HCT116 (cell line): ENCODE measurements at regions not wholly inside any gene's neighbourhood (a gene's known extent, or its start where the extent isn't known, plus 50 kb on each side); places are given as distances from the start of the nearest gene placed in this dataset.

ENCODE experiments used
- ATAC-seq: fragments of 200-7000 bp; cut with Tn5 transposase; 2 replicates; pipeline ENCODE4 v1.9.1; 2020; ENCODE audit warnings: mild to moderate bottlenecking, moderate library complexity
- BruUV-seq: library from RNA; stranded (reverse); fragments of 400-500 nt; replicated peaks from 2 replicates; lab custom pipeline; 2021; lab: Mats Ljungman, UMichigan
- CTCF ChIA-PET: fragments of 300-600 bp; sonication (Branson Sonifier 250); formaldehyde crosslinking; loops from one replicate; lab custom pipeline; 2021; ENCODE audit warnings: antibody characterized with exemption; lab: Charles Lee
- POLR2A ChIA-PET: fragments of 300-600, 350-600 bp; sonication (Branson Sonifier 250); formaldehyde crosslinking; loops from one replicate; lab custom pipeline; 2021; ENCODE audit warnings: antibody characterized with exemption; lab: Charles Lee
- RAD21 ChIA-PET, 2 experiments: fragments of 300-600 bp; sonication (Branson Sonifier 250); formaldehyde crosslinking; loops; one replicate each; lab custom pipeline; 2023; ENCODE audit warnings: low total read pairs in 2 of 2; ENCODE audit not compliant: uncharacterized antibody in 2 of 2, unreplicated experiment in 2 of 2, low non-redundant PET in 1 of 2; lab: Charles Lee
- DNase-seq: peaks from one replicate; pipeline ENCODE4 v3.0.0-alpha.2; 2010; ENCODE audit warnings: low read depth, low spot score
- H2AFZ ChIP-seq: fragments of 200-600 bp; shearing (Covaris generic), sonication (generic); 2 replicates; pipeline ENCODE4 v1.6.1; 2017; ENCODE audit warnings: low read depth, mixed run types, mixed read lengths, antibody characterized with exemption, low read length; ENCODE audit not compliant: poor library complexity, severe bottlenecking
- H3K27ac ChIP-seq: 2 replicates; pipeline ENCODE4 v1.5.1; 2012; ENCODE audit warnings: low read depth, low read length
- H3K27me3 ChIP-seq: fragments of 200-600 bp; sonication (generic); 2 replicates; pipeline ENCODE4 v1.6.1; 2016; ENCODE audit warnings: mixed run types, low read length, mixed read lengths; ENCODE audit not compliant: insufficient read depth
- H3K36me3 ChIP-seq, 2 experiments: fragments of 200-500 bp in 1 of 2; fragments of 200-600 bp in 1 of 2; sonication (Bioruptor generic) in 1 of 2; sonication (generic) in 1 of 2; 2 replicates each; pipeline versions ENCODE4 v1.5.1 to v1.6.1; 2014 to 2016; ENCODE audit warnings: low read length in 2 of 2, inconsistent platforms in 1 of 2, mixed read lengths in 1 of 2, mixed run types in 1 of 2; ENCODE audit not compliant: insufficient read depth in 2 of 2, control insufficient read depth in 1 of 2
- H3K4me1 ChIP-seq, 2 experiments: fragments of 200-600 bp in 1 of 2; sonication (generic) in 1 of 2; 2 replicates each; pipeline versions ENCODE4 v1.5.1 to v1.6.1; 2012 to 2017; ENCODE audit warnings: low read length in 2 of 2, inconsistent platforms in 1 of 2, mild to moderate bottlenecking in 1 of 2, mixed read lengths in 1 of 2, mixed run types in 1 of 2, moderate library complexity in 1 of 2; ENCODE audit not compliant: insufficient read depth in 2 of 2, control insufficient read depth in 1 of 2
- H3K4me2 ChIP-seq: fragments of 200-600 bp; sonication (generic); 2 replicates; pipeline ENCODE4 v1.6.1; 2017; ENCODE audit warnings: mixed run types, low read length, mixed read lengths
- H3K4me3 ChIP-seq, 2 experiments: fragments of 200-600 bp in 1 of 2; sonication (generic) in 1 of 2; replicated peaks in 1 of 2; 2 replicates each; pipeline ENCODE4 v1.5.1; 2011 to 2016; ENCODE audit warnings: low read length in 2 of 2, control low read depth in 1 of 2, low read depth in 1 of 2, mild to moderate bottlenecking in 1 of 2, mixed read lengths in 1 of 2, mixed run types in 1 of 2
- H3K79me2 ChIP-seq: fragments of 200-600 bp; sonication (generic); 2 replicates; pipeline ENCODE4 v1.6.1; 2017; ENCODE audit warnings: mild to moderate bottlenecking, mixed run types, low read length, moderate library complexity, mixed read lengths; ENCODE audit not compliant: insufficient read depth
- H3K9ac ChIP-seq: fragments of 200-600 bp; sonication (generic); 2 replicates; pipeline ENCODE4 v1.6.1; 2016; ENCODE audit warnings: low read length, mixed read lengths
- H3K9me2 ChIP-seq: fragments of 200-600 bp; sonication (generic), shearing (Covaris generic); 2 replicates; pipeline ENCODE4 v1.6.1; 2017; ENCODE audit warnings: mixed run types, mild to moderate bottlenecking, moderate library complexity; ENCODE audit not compliant: insufficient read depth
- H3K9me3 ChIP-seq, 2 experiments: fragments of 200-500 bp in 1 of 2; fragments of 200-600 bp in 1 of 2; sonication (Bioruptor generic) in 1 of 2; sonication (generic) in 1 of 2; 2 replicates each; pipeline ENCODE4 v1.6.1; 2014 to 2017; ENCODE audit warnings: low read length in 2 of 2, mixed read lengths in 2 of 2, inconsistent platforms in 1 of 2, low read depth in 1 of 2, mild to moderate bottlenecking in 1 of 2, mixed run types in 1 of 2, moderate library complexity in 1 of 2; ENCODE audit not compliant: control insufficient read depth in 1 of 2, insufficient read depth in 1 of 2
- H4K20me1 ChIP-seq: fragments of 200-600 bp; sonication (generic), shearing (Covaris generic); 2 replicates; pipeline ENCODE4 v1.6.1; 2017; ENCODE audit warnings: mixed run types, mild to moderate bottlenecking, moderate library complexity; ENCODE audit not compliant: insufficient read depth
- CBX3 ChIP-seq: IDR thresholded peaks from 2 replicates; pipeline ENCODE4 v1.6.1; 2012; ENCODE audit warnings: low read depth
- CEBPB ChIP-seq: IDR thresholded peaks from 2 replicates; pipeline ENCODE4 v1.6.1; 2012; ENCODE audit warnings: low read depth
- EGR1 ChIP-seq: IDR thresholded peaks from 2 replicates; pipeline ENCODE4 v1.6.1; 2012; ENCODE audit warnings: low read depth
- ELF1 ChIP-seq: IDR thresholded peaks from 2 replicates; pipeline ENCODE4 v1.6.1; 2012; ENCODE audit warnings: low read depth, borderline replicate concordance
- EZH2 ChIP-seq: fragments of 200-600 bp; sonication (generic); IDR thresholded peaks from 2 replicates; pipeline ENCODE4 v1.6.1; 2017; ENCODE audit warnings: antibody characterized with exemption, mixed run types
- EZH2phosphoT487 ChIP-seq: fragments of 200-600 bp; IDR thresholded peaks from 2 replicates; pipeline ENCODE4 v1.6.1; 2018; ENCODE audit warnings: antibody characterized with exemption, borderline replicate concordance
- RAD21 ChIP-seq: IDR thresholded peaks from 2 replicates; pipeline ENCODE4 v1.6.1; 2012; ENCODE audit warnings: low read depth, mild to moderate bottlenecking
- SIN3A ChIP-seq: IDR thresholded peaks from 2 replicates; pipeline ENCODE4 v1.6.1; 2012; ENCODE audit warnings: low read depth
- SP1 ChIP-seq: IDR thresholded peaks from 2 replicates; pipeline ENCODE4 v1.6.1; 2012; ENCODE audit warnings: low read depth
- YY1 ChIP-seq: IDR thresholded peaks from 2 replicates; pipeline ENCODE4 v1.6.1; 2011; ENCODE audit warnings: low read length, low read depth, moderate library complexity, mild to moderate bottlenecking; ENCODE audit not compliant: insufficient replicate concordance; ENCODE audit errors: extremely low read depth
- ZFX ChIP-seq: fragments of 450-650 bp; IDR thresholded peaks from 2 replicates; pipeline ENCODE4 v1.6.1; 2017
- intact Hi-C: fragments of 100-400 bp; cut with micrococcal nuclease; formaldehyde crosslinking; loops from 2 replicates; pipeline ENCODE4 v1.10.0; 2022
- TF ChIP-seq, protein P1 (sequence below), 3 experiments: fragments of 200-600 bp in 1 of 3; sonication (generic) in 1 of 3; IDR thresholded peaks in 2 of 3; conservative IDR thresholded peaks in 1 of 3; 2 replicates each; pipeline ENCODE4 v1.5.1; 2012 to 2017; ENCODE audit warnings: low read depth in 2 of 3, low read length in 2 of 3, antibody characterized with exemption in 1 of 3, borderline replicate concordance in 1 of 3, control low read depth in 1 of 3, mild to moderate bottlenecking in 1 of 3, mixed read lengths in 1 of 3, mixed run types in 1 of 3, moderate library complexity in 1 of 3; ENCODE audit not compliant: insufficient read depth in 1 of 3
- TF ChIP-seq, protein P2 (sequence below): IDR thresholded peaks from 2 replicates; pipeline ENCODE4 v1.6.1; 2012; ENCODE audit warnings: low read depth
- TF ChIP-seq, protein P3 (sequence below): IDR thresholded peaks from 2 replicates; pipeline ENCODE4 v1.6.1; 2011; ENCODE audit warnings: mild to moderate bottlenecking, low read length, moderate library complexity; ENCODE audit not compliant: insufficient replicate concordance; ENCODE audit errors: extremely low read depth

DNA sequence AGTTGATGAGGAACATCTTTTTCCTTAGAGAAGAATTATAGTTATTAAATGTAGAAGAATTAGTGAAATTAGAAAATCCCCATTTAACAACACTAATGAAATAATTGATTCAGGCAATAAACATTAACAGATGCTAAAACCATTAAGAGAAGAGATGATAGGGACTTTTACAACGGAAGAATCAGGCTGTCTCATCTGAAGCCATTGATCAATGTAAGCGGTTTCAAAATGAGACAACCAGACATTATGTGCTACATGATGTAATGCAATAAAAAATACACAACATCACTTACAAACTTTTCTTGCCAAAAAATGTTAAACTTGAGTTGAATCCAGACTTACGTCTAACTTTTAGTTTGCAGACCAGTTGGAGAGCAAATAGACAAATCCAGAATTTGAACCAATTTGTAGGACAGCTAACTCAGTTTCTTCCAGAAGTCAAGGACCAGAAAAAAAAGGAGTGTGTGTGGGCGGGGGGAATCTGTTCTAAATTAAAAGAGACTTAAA, 165.4 kb upstream of the DPT start:
- intact Hi-C loops = no loop called here
- H3K9me3 ChIP-seq = no peaks in the 10 kb centered on the region
- no TSS peak for BruUV-seq
- TF ChIP-seq YY1 (no peak), EZH2 (no peak), CEBPB (no peak), EZH2phosphoT487 (no peak), RAD21 (no peak), ELF1 (no peak), EGR1 (no peak), SIN3A (no peak), CBX3 (no peak), ZFX (no peak), SP1 (no peak)
- TF ChIP-seq, protein P1, sequence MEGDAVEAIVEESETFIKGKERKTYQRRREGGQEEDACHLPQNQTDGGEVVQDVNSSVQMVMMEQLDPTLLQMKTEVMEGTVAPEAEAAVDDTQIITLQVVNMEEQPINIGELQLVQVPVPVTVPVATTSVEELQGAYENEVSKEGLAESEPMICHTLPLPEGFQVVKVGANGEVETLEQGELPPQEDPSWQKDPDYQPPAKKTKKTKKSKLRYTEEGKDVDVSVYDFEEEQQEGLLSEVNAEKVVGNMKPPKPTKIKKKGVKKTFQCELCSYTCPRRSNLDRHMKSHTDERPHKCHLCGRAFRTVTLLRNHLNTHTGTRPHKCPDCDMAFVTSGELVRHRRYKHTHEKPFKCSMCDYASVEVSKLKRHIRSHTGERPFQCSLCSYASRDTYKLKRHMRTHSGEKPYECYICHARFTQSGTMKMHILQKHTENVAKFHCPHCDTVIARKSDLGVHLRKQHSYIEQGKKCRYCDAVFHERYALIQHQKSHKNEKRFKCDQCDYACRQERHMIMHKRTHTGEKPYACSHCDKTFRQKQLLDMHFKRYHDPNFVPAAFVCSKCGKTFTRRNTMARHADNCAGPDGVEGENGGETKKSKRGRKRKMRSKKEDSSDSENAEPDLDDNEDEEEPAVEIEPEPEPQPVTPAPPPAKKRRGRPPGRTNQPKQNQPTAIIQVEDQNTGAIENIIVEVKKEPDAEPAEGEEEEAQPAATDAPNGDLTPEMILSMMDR (IDR thresholded peaks at IDR 0.05 in 2 of 3, conservative IDR thresholded peaks at IDR 0.05 in 1 of 3; ENCODE audit: borderline replicate concordance in 1 of 3, insufficient read depth in 1 of 3, low read depth in 2 of 3, low read length in 2 of 3) = no peak
- TF ChIP-seq, protein P2, sequence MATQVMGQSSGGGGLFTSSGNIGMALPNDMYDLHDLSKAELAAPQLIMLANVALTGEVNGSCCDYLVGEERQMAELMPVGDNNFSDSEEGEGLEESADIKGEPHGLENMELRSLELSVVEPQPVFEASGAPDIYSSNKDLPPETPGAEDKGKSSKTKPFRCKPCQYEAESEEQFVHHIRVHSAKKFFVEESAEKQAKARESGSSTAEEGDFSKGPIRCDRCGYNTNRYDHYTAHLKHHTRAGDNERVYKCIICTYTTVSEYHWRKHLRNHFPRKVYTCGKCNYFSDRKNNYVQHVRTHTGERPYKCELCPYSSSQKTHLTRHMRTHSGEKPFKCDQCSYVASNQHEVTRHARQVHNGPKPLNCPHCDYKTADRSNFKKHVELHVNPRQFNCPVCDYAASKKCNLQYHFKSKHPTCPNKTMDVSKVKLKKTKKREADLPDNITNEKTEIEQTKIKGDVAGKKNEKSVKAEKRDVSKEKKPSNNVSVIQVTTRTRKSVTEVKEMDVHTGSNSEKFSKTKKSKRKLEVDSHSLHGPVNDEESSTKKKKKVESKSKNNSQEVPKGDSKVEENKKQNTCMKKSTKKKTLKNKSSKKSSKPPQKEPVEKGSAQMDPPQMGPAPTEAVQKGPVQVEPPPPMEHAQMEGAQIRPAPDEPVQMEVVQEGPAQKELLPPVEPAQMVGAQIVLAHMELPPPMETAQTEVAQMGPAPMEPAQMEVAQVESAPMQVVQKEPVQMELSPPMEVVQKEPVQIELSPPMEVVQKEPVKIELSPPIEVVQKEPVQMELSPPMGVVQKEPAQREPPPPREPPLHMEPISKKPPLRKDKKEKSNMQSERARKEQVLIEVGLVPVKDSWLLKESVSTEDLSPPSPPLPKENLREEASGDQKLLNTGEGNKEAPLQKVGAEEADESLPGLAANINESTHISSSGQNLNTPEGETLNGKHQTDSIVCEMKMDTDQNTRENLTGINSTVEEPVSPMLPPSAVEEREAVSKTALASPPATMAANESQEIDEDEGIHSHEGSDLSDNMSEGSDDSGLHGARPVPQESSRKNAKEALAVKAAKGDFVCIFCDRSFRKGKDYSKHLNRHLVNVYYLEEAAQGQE = no peak
- TF ChIP-seq, protein P3, sequence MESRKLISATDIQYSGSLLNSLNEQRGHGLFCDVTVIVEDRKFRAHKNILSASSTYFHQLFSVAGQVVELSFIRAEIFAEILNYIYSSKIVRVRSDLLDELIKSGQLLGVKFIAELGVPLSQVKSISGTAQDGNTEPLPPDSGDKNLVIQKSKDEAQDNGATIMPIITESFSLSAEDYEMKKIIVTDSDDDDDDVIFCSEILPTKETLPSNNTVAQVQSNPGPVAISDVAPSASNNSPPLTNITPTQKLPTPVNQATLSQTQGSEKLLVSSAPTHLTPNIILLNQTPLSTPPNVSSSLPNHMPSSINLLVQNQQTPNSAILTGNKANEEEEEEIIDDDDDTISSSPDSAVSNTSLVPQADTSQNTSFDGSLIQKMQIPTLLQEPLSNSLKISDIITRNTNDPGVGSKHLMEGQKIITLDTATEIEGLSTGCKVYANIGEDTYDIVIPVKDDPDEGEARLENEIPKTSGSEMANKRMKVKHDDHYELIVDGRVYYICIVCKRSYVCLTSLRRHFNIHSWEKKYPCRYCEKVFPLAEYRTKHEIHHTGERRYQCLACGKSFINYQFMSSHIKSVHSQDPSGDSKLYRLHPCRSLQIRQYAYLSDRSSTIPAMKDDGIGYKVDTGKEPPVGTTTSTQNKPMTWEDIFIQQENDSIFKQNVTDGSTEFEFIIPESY = no peak
- ChIA-PET POLR2A (no interaction called here), CTCF (no interaction called here), RAD21 (no interaction called here)
- DNase-seq = no peak
- no peak overlapping the region for H3K27ac ChIP-seq
- ATAC-seq = no peak
- no peaks in the 10 kb centered on the region for H4K20me1 ChIP-seq
- no peaks in the 10 kb centered on the region for H3K79me2 ChIP-seq
- H3K36me3 ChIP-seq = no peaks in the 10 kb centered on the region
- H3K27me3 ChIP-seq = no peaks in the 10 kb centered on the region
- H3K4me2 ChIP-seq = no peak overlapping the region
- no peaks in the 10 kb centered on the region for H3K4me1 ChIP-seq
- no peak overlapping the region for H3K4me3 ChIP-seq
- no peaks in the 10 kb centered on the region for H3K9me2 ChIP-seq
- H2AFZ ChIP-seq = no peak overlapping the region
- H3K9ac ChIP-seq = no peak overlapping the region
